ENCODE measurements at regions not wholly inside any gene's neighbourhood (a gene's known extent, or its start where the extent isn't known, plus 50 kb on each side); places are given as distances from the start of the nearest gene placed in this dataset.

GRCh38 chr7:25805027-25805687 is 346.8 kb upstream of the NFE2L3 start:
- Histone ChIP-seq H3K9me3 (ENCODE audit: control insufficient read depth in 2 of 2, insufficient read depth in 1 of 2, low read depth in 1 of 2, low read length in 1 of 2) (no peaks in the 10 kb centered on the region), H3K27ac (ENCODE audit: low read depth in 2 of 2, low read length in 1 of 2) (no peak overlapping the region)
- WGBS, 2 donors, result 37 to 48% methylated on average over 4 of the region's 4 CpGs

DNA sequence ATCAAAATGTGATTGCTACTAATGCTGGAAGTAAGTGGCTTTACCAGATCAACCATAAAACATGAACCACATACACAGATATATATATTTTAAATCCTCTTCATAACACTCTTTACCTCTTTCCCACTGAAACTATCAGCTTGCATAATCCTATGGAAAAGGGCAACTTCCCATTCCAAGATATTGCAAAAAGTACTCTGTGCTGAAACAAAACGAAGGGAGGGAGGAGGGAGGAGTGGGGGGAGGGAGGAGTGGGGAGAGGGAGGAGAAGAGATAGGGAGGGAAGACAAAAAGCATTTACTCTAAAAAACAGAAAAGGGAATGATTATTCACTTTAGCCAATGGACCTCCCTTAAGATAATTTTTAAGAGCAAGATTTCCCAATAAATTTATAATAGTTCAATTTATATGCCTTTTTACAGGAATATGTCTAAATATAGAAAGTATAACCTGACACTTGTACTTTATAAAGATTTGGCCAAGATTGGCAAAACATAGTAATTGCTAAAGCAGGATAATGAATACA is 344.8 kb upstream of the NFE2L3 start:
- no peaks in the 10 kb centered on the region for H3K27me3 ChIP-seq (ENCODE audit: control insufficient read depth in 1 of 2, insufficient read depth in 2 of 2, low read length in 2 of 2)
- WGBS, 2 donors, result 28 to 32% methylated on average over 1 of the region's 1 CpG
- no peak overlapping the region for H3K4me3 ChIP-seq (ENCODE audit: low read depth in 1 of 2, low read length in 2 of 2)
- H3K9me3 ChIP-seq (ENCODE audit: control insufficient read depth in 2 of 2, insufficient read depth in 1 of 2, low read depth in 1 of 2, low read length in 1 of 2), result no peaks in the 10 kb centered on the region
- peaks cover 0 to 3% of the 10 kb centered on the region in 2 donors for H3K4me1 ChIP-seq (ENCODE audit: control insufficient read depth in 2 of 2, insufficient read depth in 2 of 2, low read length in 1 of 2)
- no peak overlapping the region for H3K27ac ChIP-seq (ENCODE audit: low read depth in 2 of 2, low read length in 1 of 2)
- H3K36me3 ChIP-seq (ENCODE audit: control insufficient read depth in 2 of 2, insufficient read depth in 2 of 2, low read length in 1 of 2), result no peaks in the 10 kb centered on the region

More at GRCh38 chr7:25805027-25805687, 346.8 kb upstream of the NFE2L3 start:
- no peaks in the 10 kb centered on the region for H3K27me3 ChIP-seq (ENCODE audit: control insufficient read depth in 1 of 2, insufficient read depth in 2 of 2, low read length in 2 of 2)
- no peaks in the 10 kb centered on the region for H3K36me3 ChIP-seq (ENCODE audit: control insufficient read depth in 2 of 2, insufficient read depth in 2 of 2, low read length in 1 of 2)
- no peak overlapping the region for H3K4me3 ChIP-seq (ENCODE audit: low read depth in 1 of 2, low read length in 2 of 2)
- H3K4me1 ChIP-seq (ENCODE audit: control insufficient read depth in 2 of 2, insufficient read depth in 2 of 2, low read length in 1 of 2), result peaks cover 0 to 3% of the 10 kb centered on the region in 2 donors

DNA sequence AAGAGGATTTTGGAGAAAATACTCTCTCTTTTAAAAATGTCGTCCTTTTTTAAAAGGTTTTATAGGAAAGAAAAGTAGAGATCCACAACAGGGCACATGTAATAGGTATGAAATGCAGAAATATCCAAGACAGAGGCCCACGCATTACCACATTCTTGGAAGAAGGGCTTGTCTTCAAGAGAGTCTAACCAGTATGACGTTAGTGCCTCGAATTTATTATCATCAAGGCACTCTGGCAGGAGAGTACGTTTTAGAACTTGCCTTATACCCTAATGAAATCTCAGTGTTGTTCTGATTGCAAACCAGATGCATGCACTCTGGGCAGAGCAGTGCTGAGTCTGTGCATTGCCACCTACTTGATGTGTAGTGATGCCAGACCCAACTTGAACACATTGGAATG is 342.6 kb upstream of the NFE2L3 start:
- Histone ChIP-seq H3K9me3 (ENCODE audit: control insufficient read depth in 2 of 2, insufficient read depth in 1 of 2, low read depth in 1 of 2, low read length in 1 of 2) (no peaks in the 10 kb centered on the region), H3K4me3 (ENCODE audit: low read depth in 1 of 2, low read length in 2 of 2) (no peak overlapping the region), H3K4me1 (ENCODE audit: control insufficient read depth in 2 of 2, insufficient read depth in 2 of 2, low read length in 1 of 2) (peaks cover 0 to 3% of the 10 kb centered on the region in 2 donors), H3K27ac (ENCODE audit: low read depth in 2 of 2, low read length in 1 of 2) (no peak overlapping the region), H3K27me3 (ENCODE audit: control insufficient read depth in 1 of 2, insufficient read depth in 2 of 2, low read length in 2 of 2) (no peaks in the 10 kb centered on the region), H3K36me3 (ENCODE audit: control insufficient read depth in 2 of 2, insufficient read depth in 2 of 2, low read length in 1 of 2) (no peaks in the 10 kb centered on the region)
- 80 to 83% methylated on average over 5 of the region's 5 CpGs for WGBS, 2 donors

- no peaks in the 10 kb centered on the region for H3K27me3 ChIP-seq (ENCODE audit: control insufficient read depth in 1 of 2, insufficient read depth in 2 of 2, low read length in 2 of 2)
- WGBS, 2 donors, result 88% methylated on average over 9 of the region's 9 CpGs
- H3K4me1 ChIP-seq (ENCODE audit: control insufficient read depth in 2 of 2, insufficient read depth in 2 of 2, low read length in 1 of 2), result no peaks in the 10 kb centered on the region
- H3K36me3 ChIP-seq (ENCODE audit: control insufficient read depth in 2 of 2, insufficient read depth in 2 of 2, low read length in 1 of 2), result no peaks in the 10 kb centered on the region
- no peak overlapping the region for H3K4me3 ChIP-seq (ENCODE audit: low read depth in 1 of 2, low read length in 2 of 2)
- no peaks in the 10 kb centered on the region for H3K9me3 ChIP-seq (ENCODE audit: control insufficient read depth in 2 of 2, insufficient read depth in 1 of 2, low read depth in 1 of 2, low read length in 1 of 2)
- H3K27ac ChIP-seq (ENCODE audit: low read depth in 2 of 2, low read length in 1 of 2), result no peak overlapping the region
Measured at GRCh38 chr7:25812086-25812850, 339.7 kb upstream of the NFE2L3 start.

- Histone ChIP-seq H3K27me3 (ENCODE audit: control insufficient read depth in 1 of 2, insufficient read depth in 2 of 2, low read length in 2 of 2) (no peaks in the 10 kb centered on the region), H3K4me1 (ENCODE audit: control insufficient read depth in 2 of 2, insufficient read depth in 2 of 2, low read length in 1 of 2) (no peaks in the 10 kb centered on the region), H3K36me3 (ENCODE audit: control insufficient read depth in 2 of 2, insufficient read depth in 2 of 2, low read length in 1 of 2) (no peaks in the 10 kb centered on the region), H3K27ac (ENCODE audit: low read depth in 2 of 2, low read length in 1 of 2) (no peak overlapping the region), H3K9me3 (ENCODE audit: control insufficient read depth in 2 of 2, insufficient read depth in 1 of 2, low read depth in 1 of 2, low read length in 1 of 2) (no peaks in the 10 kb centered on the region), H3K4me3 (ENCODE audit: low read depth in 1 of 2, low read length in 2 of 2) (no peak overlapping the region)
- WGBS, 2 donors, result 87 to 91% methylated on average over 6 of the region's 6 CpGs
Measured at GRCh38 chr7:25813381-25813780, 338.6 kb upstream of the NFE2L3 start.

GRCh38 chr7:25815711-25816110 is 336.3 kb upstream of the NFE2L3 start:
- Histone ChIP-seq H3K27ac (ENCODE audit: low read depth in 2 of 2, low read length in 1 of 2) (no peak overlapping the region), H3K9me3 (ENCODE audit: control insufficient read depth in 2 of 2, insufficient read depth in 1 of 2, low read depth in 1 of 2, low read length in 1 of 2) (no peaks in the 10 kb centered on the region), H3K27me3 (ENCODE audit: control insufficient read depth in 1 of 2, insufficient read depth in 2 of 2, low read length in 2 of 2) (peaks cover 0 to 2% of the 10 kb centered on the region in 2 donors), H3K36me3 (ENCODE audit: control insufficient read depth in 2 of 2, insufficient read depth in 2 of 2, low read length in 1 of 2) (no peaks in the 10 kb centered on the region), H3K4me3 (ENCODE audit: low read depth in 1 of 2, low read length in 2 of 2) (no peak overlapping the region), H3K4me1 (ENCODE audit: control insufficient read depth in 2 of 2, insufficient read depth in 2 of 2, low read length in 1 of 2) (no peaks in the 10 kb centered on the region)
- 75 to 81% methylated on average over 2 of the region's 2 CpGs for WGBS, 2 donors

- Histone ChIP-seq H3K4me1 (ENCODE audit: control insufficient read depth in 2 of 2, insufficient read depth in 2 of 2, low read length in 1 of 2) (no peaks in the 10 kb centered on the region), H3K27ac (ENCODE audit: low read depth in 2 of 2, low read length in 1 of 2) (no peak overlapping the region), H3K9me3 (ENCODE audit: control insufficient read depth in 2 of 2, insufficient read depth in 1 of 2, low read depth in 1 of 2, low read length in 1 of 2) (no peaks in the 10 kb centered on the region), H3K36me3 (ENCODE audit: control insufficient read depth in 2 of 2, insufficient read depth in 2 of 2, low read length in 1 of 2) (no peaks in the 10 kb centered on the region), H3K27me3 (ENCODE audit: control insufficient read depth in 1 of 2, insufficient read depth in 2 of 2, low read length in 2 of 2) (peaks cover 0 to 4% of the 10 kb centered on the region in 2 donors), H3K4me3 (ENCODE audit: low read depth in 1 of 2, low read length in 2 of 2) (no peak overlapping the region)
- 69% methylated on average over 5 of the region's 5 CpGs for WGBS, 2 donors
Measured at GRCh38 chr7:25820432-25821040, 331.5 kb upstream of the NFE2L3 start.

GRCh38 chr7:25821225-25821624 is 330.8 kb upstream of the NFE2L3 start:
- Histone ChIP-seq H3K27ac (ENCODE audit: low read depth in 2 of 2, low read length in 1 of 2) (no peak overlapping the region), H3K4me1 (ENCODE audit: control insufficient read depth in 2 of 2, insufficient read depth in 2 of 2, low read length in 1 of 2) (no peaks in the 10 kb centered on the region), H3K27me3 (ENCODE audit: control insufficient read depth in 1 of 2, insufficient read depth in 2 of 2, low read length in 2 of 2) (peaks cover 0 to 4% of the 10 kb centered on the region in 2 donors), H3K36me3 (ENCODE audit: control insufficient read depth in 2 of 2, insufficient read depth in 2 of 2, low read length in 1 of 2) (no peaks in the 10 kb centered on the region), H3K9me3 (ENCODE audit: control insufficient read depth in 2 of 2, insufficient read depth in 1 of 2, low read depth in 1 of 2, low read length in 1 of 2) (no peaks in the 10 kb centered on the region), H3K4me3 (ENCODE audit: low read depth in 1 of 2, low read length in 2 of 2) (no peak overlapping the region)
- WGBS, 2 donors, result 80 to 86% methylated on average over 3 of the region's 3 CpGs

DNA sequence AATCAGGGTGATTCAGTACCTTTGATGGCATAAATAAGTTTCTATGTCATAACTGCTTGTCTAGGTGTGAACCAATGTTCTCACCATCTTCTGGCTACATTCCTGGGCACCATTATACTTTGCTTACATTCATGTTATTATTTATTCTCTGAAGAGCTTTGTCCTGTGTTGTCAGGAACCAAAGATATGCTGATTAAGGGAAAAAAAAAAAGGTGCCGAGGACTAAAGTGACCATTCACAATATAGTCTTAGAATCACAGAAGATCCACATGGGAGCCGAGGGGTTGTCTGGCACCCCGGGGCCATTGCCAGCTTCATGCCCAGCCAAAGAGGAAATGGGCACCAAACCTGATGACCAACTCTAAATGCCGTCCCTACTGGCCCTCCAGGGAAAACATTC is 329.2 kb upstream of the NFE2L3 start:
- H3K4me1 ChIP-seq (ENCODE audit: control insufficient read depth in 2 of 2, insufficient read depth in 2 of 2, low read length in 1 of 2), result no peaks in the 10 kb centered on the region
- H3K27ac ChIP-seq (ENCODE audit: low read depth in 2 of 2, low read length in 1 of 2), result no peak overlapping the region
- H3K9me3 ChIP-seq (ENCODE audit: control insufficient read depth in 2 of 2, insufficient read depth in 1 of 2, low read depth in 1 of 2, low read length in 1 of 2), result no peaks in the 10 kb centered on the region
- 84 to 87% methylated on average over 4 of the region's 4 CpGs for WGBS, 2 donors
- H3K4me3 ChIP-seq (ENCODE audit: low read depth in 1 of 2, low read length in 2 of 2), result no peak overlapping the region
- no peaks in the 10 kb centered on the region for H3K36me3 ChIP-seq (ENCODE audit: control insufficient read depth in 2 of 2, insufficient read depth in 2 of 2, low read length in 1 of 2)
- peaks cover 0 to 4% of the 10 kb centered on the region in 2 donors for H3K27me3 ChIP-seq (ENCODE audit: control insufficient read depth in 1 of 2, insufficient read depth in 2 of 2, low read length in 2 of 2)

Measured in esophagus (tissue), 2 donors.